WTC11 (cell line): ENCODE measurements at regions not wholly inside any gene's neighbourhood (a gene's known extent, or its start where the extent isn't known, plus 50 kb on each side); places are given as distances from the start of the nearest gene placed in this dataset.

Experiments used
- ATAC-seq: fragments of 200-7000 bp; cut with Tn5 transposase; 2 replicates; pipeline ENCODE4 v1.10.0; 2021; ENCODE audit warnings: mild to moderate bottlenecking, moderate library complexity
- CTCF ChIA-PET: fragments of 300-600 bp; sonication (Branson Sonifier 250); formaldehyde crosslinking; loops from one replicate; lab custom pipeline; 2021; ENCODE audit warnings: antibody characterized with exemption; lab: Charles Lee
- POLR2A ChIA-PET: fragments of 350-600 bp; sonication (Branson Sonifier 250); formaldehyde crosslinking; loops from one replicate; lab custom pipeline; 2021; ENCODE audit warnings: antibody characterized with exemption; lab: Charles Lee
- DNase-seq: peaks from one replicate; pipeline ENCODE4 v3.0.0; 2021; ENCODE audit warnings: low spot score
- H3K27ac Mint-ChIP-seq: 2 replicates; pipeline ENCODE4 v1.8.0; 2021; ENCODE audit warnings: mixed read lengths
- H3K27me3 Mint-ChIP-seq: 2 replicates; pipeline ENCODE4 v1.8.0; 2021; ENCODE audit warnings: low read depth, mild to moderate bottlenecking, moderate library complexity, mixed read lengths
- H3K36me3 Mint-ChIP-seq: 2 replicates; pipeline ENCODE4 v1.8.0; 2021; ENCODE audit warnings: mixed read lengths
- H3K4me1 Mint-ChIP-seq: 2 replicates; pipeline ENCODE4 v1.8.0; 2022; ENCODE audit warnings: mixed read lengths
- H3K4me3 Mint-ChIP-seq: 2 replicates; pipeline ENCODE4 v1.8.0; 2021; ENCODE audit warnings: mild to moderate bottlenecking, moderate library complexity, mixed read lengths
- H3K9me3 Mint-ChIP-seq: 2 replicates; pipeline ENCODE4 v1.8.0; 2021; ENCODE audit warnings: mixed read lengths
- ELF4 ChIP-seq: sonication (generic); formaldehyde crosslinking; IDR thresholded peaks from 2 replicates; pipeline ENCODE4 v1.8.1; 2022; ENCODE audit warnings: low read depth, mild to moderate bottlenecking, moderate library complexity, missing genetic modification reagents
- FOXJ3 ChIP-seq: sonication (generic); formaldehyde crosslinking; IDR thresholded peaks from 2 replicates; pipeline ENCODE4 v1.9.0; 2021; ENCODE audit warnings: missing genetic modification reagents, mild to moderate bottlenecking, borderline replicate concordance
- GTF2I ChIP-seq: fragments of 250-450 bp; sonication (Bioruptor Pico); conservative IDR thresholded peaks from 2 replicates; pipeline ENCODE4 v1.4.0; 2021; ENCODE audit warnings: mild to moderate bottlenecking
- HMGA2 ChIP-seq: fragments of 250-450 bp; sonication (Bioruptor Pico); IDR thresholded peaks from 2 replicates; pipeline ENCODE4 v1.4.0; 2021; ENCODE audit warnings: mild to moderate bottlenecking, moderate library complexity
- NFATC4 ChIP-seq: fragments of 250-450 bp; sonication (Bioruptor Pico); IDR thresholded peaks from 2 replicates; pipeline ENCODE4 v1.9.0; 2021; ENCODE audit warnings: mild to moderate bottlenecking
- PRRX2 ChIP-seq: fragments of 250-450 bp; sonication (Bioruptor Pico); IDR thresholded peaks from 2 replicates; pipeline ENCODE4 v1.8.0; 2021; ENCODE audit warnings: mild to moderate bottlenecking
- RELA ChIP-seq: sonication (generic); formaldehyde crosslinking; IDR thresholded peaks from 2 replicates; pipeline ENCODE4 v1.8.1; 2022; ENCODE audit warnings: missing genetic modification reagents, mild to moderate bottlenecking, borderline replicate concordance
- ZNF317 ChIP-seq: sonication (generic); formaldehyde crosslinking; IDR thresholded peaks from 2 replicates; pipeline ENCODE4 v1.8.1; 2023; ENCODE audit warnings: low read depth, mild to moderate bottlenecking, moderate library complexity, missing genetic modification reagents, borderline replicate concordance
- ZNF396 ChIP-seq: fragments of 250-450 bp; sonication (Bioruptor Pico); IDR thresholded peaks from 2 replicates; pipeline ENCODE4 v1.8.0; 2021; ENCODE audit warnings: mild to moderate bottlenecking, moderate library complexity, borderline replicate concordance
- ZNF423 ChIP-seq: fragments of 250-450 bp; sonication (Bioruptor Pico); IDR thresholded peaks from 2 replicates; pipeline ENCODE4 v2.1.2; 2022; ENCODE audit warnings: mild to moderate bottlenecking, moderate library complexity
- TF ChIP-seq, protein P1 (sequence below): fragments of 250-450 bp; sonication (Bioruptor Pico); IDR thresholded peaks from 2 replicates; pipeline ENCODE4 v1.8.0; 2021; ENCODE audit warnings: mild to moderate bottlenecking
- TF ChIP-seq, protein P2 (sequence below): sonication (generic); formaldehyde crosslinking; IDR thresholded peaks from 2 replicates; pipeline ENCODE4 v1.8.0; 2023; ENCODE audit warnings: missing genetic modification reagents, mild to moderate bottlenecking, borderline replicate concordance
- TF ChIP-seq, protein P3 (sequence below): sonication (generic); formaldehyde crosslinking; IDR thresholded peaks from 2 replicates; pipeline ENCODE4 v1.8.0; 2022; ENCODE audit warnings: missing genetic modification reagents
- TF ChIP-seq, protein P4 (sequence below): fragments of 200-600 bp; IDR thresholded peaks from 2 replicates; pipeline ENCODE4 v1.8.0; 2022; ENCODE audit warnings: antibody characterized with exemption

DNA sequence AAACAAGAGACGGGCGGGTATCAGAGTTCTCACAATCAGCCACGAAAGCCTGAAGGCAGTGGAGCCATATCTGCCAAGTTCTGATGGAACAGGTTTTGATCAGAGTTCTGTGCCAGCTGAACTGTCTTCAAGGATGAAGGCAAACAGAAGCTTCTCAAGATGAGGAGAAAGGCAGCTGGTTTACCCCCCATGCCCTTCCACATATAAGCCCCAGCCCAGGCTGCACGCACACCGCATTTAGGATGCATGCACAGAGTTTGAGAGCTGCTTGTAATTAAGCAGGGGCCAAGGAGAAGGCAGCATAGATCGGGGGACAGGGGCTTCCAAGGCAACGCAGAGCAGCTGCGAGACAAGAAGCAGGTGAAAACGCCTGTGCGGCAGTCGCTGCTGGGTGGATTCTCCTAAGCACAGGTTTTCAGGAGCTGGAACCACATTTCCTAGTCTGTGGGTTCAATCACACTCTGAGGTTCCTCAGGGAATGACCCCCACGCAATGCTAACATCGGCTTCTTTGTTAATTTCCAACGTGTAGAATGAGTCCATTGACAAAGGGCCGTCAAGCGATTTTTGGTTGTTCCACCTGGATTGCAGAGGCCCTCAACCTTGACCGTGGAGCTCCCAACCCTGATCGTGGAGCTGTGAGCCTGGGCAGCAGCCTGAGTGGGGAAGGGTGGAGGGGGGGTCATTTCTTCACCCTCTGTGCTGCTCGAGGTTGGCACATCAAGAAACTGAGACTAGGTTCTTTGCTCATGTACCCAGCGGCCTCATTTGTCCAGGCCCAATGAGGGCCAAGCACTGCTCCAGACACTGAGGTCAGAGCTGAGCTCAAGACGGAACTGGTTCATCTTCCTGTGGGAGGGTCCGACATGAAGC lies 81.7 kb upstream of the SHISAL1 start (continued):
- TF ChIP-seq ZNF423 (CRISPR knock-in tag) = no peak
- no peak for TF ChIP-seq FOXJ3 (CRISPR knock-in tag)
- TF ChIP-seq, protein P1, sequence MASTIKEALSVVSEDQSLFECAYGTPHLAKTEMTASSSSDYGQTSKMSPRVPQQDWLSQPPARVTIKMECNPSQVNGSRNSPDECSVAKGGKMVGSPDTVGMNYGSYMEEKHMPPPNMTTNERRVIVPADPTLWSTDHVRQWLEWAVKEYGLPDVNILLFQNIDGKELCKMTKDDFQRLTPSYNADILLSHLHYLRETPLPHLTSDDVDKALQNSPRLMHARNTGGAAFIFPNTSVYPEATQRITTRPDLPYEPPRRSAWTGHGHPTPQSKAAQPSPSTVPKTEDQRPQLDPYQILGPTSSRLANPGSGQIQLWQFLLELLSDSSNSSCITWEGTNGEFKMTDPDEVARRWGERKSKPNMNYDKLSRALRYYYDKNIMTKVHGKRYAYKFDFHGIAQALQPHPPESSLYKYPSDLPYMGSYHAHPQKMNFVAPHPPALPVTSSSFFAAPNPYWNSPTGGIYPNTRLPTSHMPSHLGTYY (CRISPR knock-in tag) = no peak
- TF ChIP-seq, protein P2, sequence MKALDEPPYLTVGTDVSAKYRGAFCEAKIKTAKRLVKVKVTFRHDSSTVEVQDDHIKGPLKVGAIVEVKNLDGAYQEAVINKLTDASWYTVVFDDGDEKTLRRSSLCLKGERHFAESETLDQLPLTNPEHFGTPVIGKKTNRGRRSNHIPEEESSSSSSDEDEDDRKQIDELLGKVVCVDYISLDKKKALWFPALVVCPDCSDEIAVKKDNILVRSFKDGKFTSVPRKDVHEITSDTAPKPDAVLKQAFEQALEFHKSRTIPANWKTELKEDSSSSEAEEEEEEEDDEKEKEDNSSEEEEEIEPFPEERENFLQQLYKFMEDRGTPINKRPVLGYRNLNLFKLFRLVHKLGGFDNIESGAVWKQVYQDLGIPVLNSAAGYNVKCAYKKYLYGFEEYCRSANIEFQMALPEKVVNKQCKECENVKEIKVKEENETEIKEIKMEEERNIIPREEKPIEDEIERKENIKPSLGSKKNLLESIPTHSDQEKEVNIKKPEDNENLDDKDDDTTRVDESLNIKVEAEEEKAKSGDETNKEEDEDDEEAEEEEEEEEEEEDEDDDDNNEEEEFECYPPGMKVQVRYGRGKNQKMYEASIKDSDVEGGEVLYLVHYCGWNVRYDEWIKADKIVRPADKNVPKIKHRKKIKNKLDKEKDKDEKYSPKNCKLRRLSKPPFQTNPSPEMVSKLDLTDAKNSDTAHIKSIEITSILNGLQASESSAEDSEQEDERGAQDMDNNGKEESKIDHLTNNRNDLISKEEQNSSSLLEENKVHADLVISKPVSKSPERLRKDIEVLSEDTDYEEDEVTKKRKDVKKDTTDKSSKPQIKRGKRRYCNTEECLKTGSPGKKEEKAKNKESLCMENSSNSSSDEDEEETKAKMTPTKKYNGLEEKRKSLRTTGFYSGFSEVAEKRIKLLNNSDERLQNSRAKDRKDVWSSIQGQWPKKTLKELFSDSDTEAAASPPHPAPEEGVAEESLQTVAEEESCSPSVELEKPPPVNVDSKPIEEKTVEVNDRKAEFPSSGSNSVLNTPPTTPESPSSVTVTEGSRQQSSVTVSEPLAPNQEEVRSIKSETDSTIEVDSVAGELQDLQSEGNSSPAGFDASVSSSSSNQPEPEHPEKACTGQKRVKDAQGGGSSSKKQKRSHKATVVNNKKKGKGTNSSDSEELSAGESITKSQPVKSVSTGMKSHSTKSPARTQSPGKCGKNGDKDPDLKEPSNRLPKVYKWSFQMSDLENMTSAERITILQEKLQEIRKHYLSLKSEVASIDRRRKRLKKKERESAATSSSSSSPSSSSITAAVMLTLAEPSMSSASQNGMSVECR (CRISPR knock-in tag) = no peak
- TF ChIP-seq PRRX2 (CRISPR knock-in tag) = no peak
- TF ChIP-seq, protein P3, sequence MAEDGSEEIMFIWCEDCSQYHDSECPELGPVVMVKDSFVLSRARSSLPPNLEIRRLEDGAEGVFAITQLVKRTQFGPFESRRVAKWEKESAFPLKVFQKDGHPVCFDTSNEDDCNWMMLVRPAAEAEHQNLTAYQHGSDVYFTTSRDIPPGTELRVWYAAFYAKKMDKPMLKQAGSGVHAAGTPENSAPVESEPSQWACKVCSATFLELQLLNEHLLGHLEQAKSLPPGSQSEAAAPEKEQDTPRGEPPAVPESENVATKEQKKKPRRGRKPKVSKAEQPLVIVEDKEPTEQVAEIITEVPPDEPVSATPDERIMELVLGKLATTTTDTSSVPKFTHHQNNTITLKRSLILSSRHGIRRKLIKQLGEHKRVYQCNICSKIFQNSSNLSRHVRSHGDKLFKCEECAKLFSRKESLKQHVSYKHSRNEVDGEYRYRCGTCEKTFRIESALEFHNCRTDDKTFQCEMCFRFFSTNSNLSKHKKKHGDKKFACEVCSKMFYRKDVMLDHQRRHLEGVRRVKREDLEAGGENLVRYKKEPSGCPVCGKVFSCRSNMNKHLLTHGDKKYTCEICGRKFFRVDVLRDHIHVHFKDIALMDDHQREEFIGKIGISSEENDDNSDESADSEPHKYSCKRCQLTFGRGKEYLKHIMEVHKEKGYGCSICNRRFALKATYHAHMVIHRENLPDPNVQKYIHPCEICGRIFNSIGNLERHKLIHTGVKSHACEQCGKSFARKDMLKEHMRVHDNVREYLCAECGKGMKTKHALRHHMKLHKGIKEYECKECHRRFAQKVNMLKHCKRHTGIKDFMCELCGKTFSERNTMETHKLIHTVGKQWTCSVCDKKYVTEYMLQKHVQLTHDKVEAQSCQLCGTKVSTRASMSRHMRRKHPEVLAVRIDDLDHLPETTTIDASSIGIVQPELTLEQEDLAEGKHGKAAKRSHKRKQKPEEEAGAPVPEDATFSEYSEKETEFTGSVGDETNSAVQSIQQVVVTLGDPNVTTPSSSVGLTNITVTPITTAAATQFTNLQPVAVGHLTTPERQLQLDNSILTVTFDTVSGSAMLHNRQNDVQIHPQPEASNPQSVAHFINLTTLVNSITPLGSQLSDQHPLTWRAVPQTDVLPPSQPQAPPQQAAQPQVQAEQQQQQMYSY (CRISPR knock-in tag) = no peak
- no peak for TF ChIP-seq RELA (CRISPR knock-in tag)
- TF ChIP-seq ZNF396 (CRISPR knock-in tag) = no peak
- TF ChIP-seq ELF4 (CRISPR knock-in tag) = no peak

DNA sequence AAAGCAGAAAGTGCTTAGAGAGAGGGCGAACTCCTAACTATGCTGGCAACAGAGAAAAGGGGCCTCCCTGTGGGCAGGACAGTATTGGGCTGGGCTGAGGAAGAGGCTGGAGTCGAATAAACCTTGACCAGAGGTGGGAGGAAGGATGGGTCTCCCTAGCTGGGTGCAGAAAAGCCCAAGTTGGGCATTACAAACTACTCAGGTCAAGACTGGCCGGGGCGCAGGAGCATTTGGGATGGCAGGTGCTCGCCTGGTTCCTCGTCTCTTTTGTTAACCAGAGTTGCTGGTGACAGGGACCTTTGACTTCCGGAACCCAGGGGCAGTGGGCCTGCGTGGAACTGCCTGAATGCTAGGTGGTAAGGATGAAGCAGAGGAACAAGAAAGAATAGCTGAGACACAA lies 80.3 kb upstream of the SHISAL1 start:
- TF ChIP-seq RELA (CRISPR knock-in tag) (no peak), NFATC4 (CRISPR knock-in tag) (no peak)
- H3K4me1 Mint-ChIP-seq = peaks cover 7% of the 10 kb centered on the region
- peak; percentile 4 for DNase-seq
- no peak overlapping the region; the same call in 1 of the 2 replicates for H3K27ac Mint-ChIP-seq
- H3K36me3 Mint-ChIP-seq = no peaks in the 10 kb centered on the region
- CTCF ChIA-PET = no interaction called here
- no peak overlapping the region for H3K4me3 Mint-ChIP-seq
- no peak for ATAC-seq
- POLR2A ChIA-PET = no interaction called here
- no peaks in the 10 kb centered on the region for H3K27me3 Mint-ChIP-seq
- no peaks in the 10 kb centered on the region for H3K9me3 Mint-ChIP-seq

DNA sequence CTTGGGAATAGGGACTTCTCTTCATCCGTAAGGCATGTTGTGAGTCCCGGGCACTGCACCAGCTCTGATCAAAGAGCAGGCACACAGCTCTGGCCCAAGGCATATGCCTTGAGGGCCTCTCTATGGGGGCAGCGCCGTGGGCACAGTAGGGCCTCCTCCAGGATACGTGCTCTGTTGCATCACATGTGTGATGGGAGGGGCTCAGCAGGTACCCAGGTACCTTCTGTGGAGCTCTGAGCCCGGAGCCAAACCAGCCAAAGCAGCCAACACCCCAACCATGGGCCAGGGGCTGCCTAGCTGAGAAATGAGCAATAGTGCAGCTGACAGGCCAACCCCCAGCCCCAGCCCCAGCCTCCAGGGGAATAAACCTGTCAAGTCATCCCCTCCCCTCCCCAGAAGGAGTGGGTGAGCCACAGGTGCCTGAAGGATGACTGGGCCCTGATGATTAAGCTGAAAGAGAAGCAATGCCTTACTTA lies 79.7 kb upstream of the SHISAL1 start:
- H3K27me3 Mint-ChIP-seq = no peaks in the 10 kb centered on the region
- peaks cover 7% of the 10 kb centered on the region for H3K4me1 Mint-ChIP-seq
- ATAC-seq = no peak
- DNase-seq = peak; percentile 7
- ChIA-PET CTCF (no interaction called here), POLR2A (no interaction called here)
- H3K9me3 Mint-ChIP-seq = no peaks in the 10 kb centered on the region
- TF ChIP-seq, protein P4, sequence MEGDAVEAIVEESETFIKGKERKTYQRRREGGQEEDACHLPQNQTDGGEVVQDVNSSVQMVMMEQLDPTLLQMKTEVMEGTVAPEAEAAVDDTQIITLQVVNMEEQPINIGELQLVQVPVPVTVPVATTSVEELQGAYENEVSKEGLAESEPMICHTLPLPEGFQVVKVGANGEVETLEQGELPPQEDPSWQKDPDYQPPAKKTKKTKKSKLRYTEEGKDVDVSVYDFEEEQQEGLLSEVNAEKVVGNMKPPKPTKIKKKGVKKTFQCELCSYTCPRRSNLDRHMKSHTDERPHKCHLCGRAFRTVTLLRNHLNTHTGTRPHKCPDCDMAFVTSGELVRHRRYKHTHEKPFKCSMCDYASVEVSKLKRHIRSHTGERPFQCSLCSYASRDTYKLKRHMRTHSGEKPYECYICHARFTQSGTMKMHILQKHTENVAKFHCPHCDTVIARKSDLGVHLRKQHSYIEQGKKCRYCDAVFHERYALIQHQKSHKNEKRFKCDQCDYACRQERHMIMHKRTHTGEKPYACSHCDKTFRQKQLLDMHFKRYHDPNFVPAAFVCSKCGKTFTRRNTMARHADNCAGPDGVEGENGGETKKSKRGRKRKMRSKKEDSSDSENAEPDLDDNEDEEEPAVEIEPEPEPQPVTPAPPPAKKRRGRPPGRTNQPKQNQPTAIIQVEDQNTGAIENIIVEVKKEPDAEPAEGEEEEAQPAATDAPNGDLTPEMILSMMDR = no peak
- TF ChIP-seq HMGA2 (CRISPR knock-in tag) (no peak), GTF2I (CRISPR knock-in tag) (no peak), RELA (CRISPR knock-in tag) (no peak), ZNF317 (CRISPR knock-in tag) (no peak)
- no peaks in the 10 kb centered on the region for H3K36me3 Mint-ChIP-seq
- H3K4me3 Mint-ChIP-seq = no peak overlapping the region
- H3K27ac Mint-ChIP-seq = no peak overlapping the region
